AG04450 (cell line): ENCODE measurements at regions not wholly inside any gene's neighbourhood (a gene's known extent, or its start where the extent isn't known, plus 50 kb on each side); places are given as distances from the start of the nearest gene placed in this dataset.

Experiments used
- CTCF ChIA-PET: fragments of 300-600, 350-600 bp; formaldehyde crosslinking; extraction: SDS; loops from one replicate; lab custom pipeline; 2022; ENCODE audit warnings: antibody characterized with exemption, inconsistent platforms; lab: Charles Lee
- POLR2A ChIA-PET: fragments of 350-600 bp; formaldehyde crosslinking; extraction: SDS; loops from one replicate; lab custom pipeline; 2021; ENCODE audit warnings: antibody characterized with exemption, inconsistent platforms; lab: Yijun Ruan, JAX
- DNase-seq: peaks from one replicate; pipeline ENCODE4 v3.0.0-alpha.2; 2011; ENCODE audit warnings: low read depth, low spot score
- H3K27ac ChIP-seq: one replicate; pipeline ENCODE4 v1.5.1; 2012; ENCODE audit warnings: low read depth, low read length, control low read depth
- H3K27me3 ChIP-seq: one replicate; pipeline ENCODE4 v1.6.0; 2012; ENCODE audit warnings: low read length; ENCODE audit not compliant: control insufficient read depth, insufficient read depth
- H3K4me3 ChIP-seq: 2 replicates; pipeline ENCODE4 v1.5.1; 2011; ENCODE audit warnings: mild to moderate bottlenecking, low read depth, low read length, control low read depth
- H3K9me3 ChIP-seq: 2 replicates; pipeline ENCODE4 v1.5.1; 2012; ENCODE audit warnings: low read length; ENCODE audit not compliant: control insufficient read depth, insufficient read depth
- CTCF ChIP-seq: IDR thresholded peaks from 2 replicates; pipeline ENCODE4 v1.5.1; 2011; ENCODE audit warnings: low read depth, low read length, control low read depth, inconsistent platforms

DNA sequence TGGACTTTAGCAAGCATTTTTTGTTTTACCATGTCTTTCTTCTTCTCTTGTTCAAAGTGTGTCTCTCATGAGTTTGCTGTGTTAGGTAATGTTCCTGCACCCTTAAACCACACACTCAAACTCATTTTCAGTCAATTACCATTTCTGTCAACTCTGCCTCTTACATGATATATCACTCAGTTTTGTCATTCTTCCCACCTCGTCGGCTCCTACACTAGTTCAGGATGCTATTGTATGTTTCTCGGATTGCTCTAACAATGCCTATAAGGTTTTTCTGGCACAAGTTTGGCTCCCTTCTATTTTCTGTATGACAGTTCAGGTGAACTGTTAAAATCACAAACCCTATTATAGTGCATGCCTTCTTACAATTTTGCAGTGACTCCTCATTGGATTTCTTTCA lies 260.8 kb upstream of the NAV3 start:
- Histone ChIP-seq H3K9me3 (no peaks in the 10 kb centered on the region), H3K4me3 (no peak overlapping the region), H3K27ac (no peak overlapping the region), H3K27me3 (no peaks in the 10 kb centered on the region)
- ChIA-PET POLR2A (no interaction called here), CTCF (no interaction called here)
- no peak for DNase-seq
- TF ChIP-seq CTCF, result no peak

DNA sequence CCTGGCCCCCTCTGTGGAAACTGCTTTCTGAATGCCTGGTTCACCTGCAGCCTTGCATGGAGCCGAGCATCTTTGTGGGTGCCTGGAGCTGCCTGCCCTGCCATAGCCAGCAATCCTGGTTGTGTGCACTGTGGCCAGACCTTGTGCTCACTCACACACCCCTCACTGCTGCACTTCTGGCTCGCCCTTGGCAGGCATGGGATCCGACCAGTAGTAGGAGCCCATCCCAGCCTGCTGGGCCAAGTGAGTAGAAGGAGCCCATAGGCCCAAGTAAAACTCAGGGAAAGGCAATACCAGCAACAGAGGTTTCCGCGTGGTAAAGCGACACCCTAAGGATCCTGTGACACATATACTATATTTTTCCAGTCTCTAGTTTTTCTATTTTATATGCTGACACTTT lies 270.0 kb upstream of the NAV3 start:
- CTCF ChIA-PET, result no interaction called here
- H3K27ac ChIP-seq, result no peak overlapping the region
- no peaks in the 10 kb centered on the region for H3K27me3 ChIP-seq
- H3K4me3 ChIP-seq, result no peak overlapping the region
- POLR2A ChIA-PET, result no interaction called here
- TF ChIP-seq CTCF, result no peak
- no peak for DNase-seq
- H3K9me3 ChIP-seq, result no peaks in the 10 kb centered on the region

GRCh38 chr12:77559400-77560074 lies 271.2 kb upstream of the NAV3 start:
- no peak overlapping the region for H3K4me3 ChIP-seq
- ChIA-PET CTCF (no interaction called here), POLR2A (no interaction called here)
- H3K27me3 ChIP-seq, result no peaks in the 10 kb centered on the region
- no peaks in the 10 kb centered on the region for H3K9me3 ChIP-seq
- H3K27ac ChIP-seq, result no peak overlapping the region
- DNase-seq, result no peak
- no peak for TF ChIP-seq CTCF

DNA sequence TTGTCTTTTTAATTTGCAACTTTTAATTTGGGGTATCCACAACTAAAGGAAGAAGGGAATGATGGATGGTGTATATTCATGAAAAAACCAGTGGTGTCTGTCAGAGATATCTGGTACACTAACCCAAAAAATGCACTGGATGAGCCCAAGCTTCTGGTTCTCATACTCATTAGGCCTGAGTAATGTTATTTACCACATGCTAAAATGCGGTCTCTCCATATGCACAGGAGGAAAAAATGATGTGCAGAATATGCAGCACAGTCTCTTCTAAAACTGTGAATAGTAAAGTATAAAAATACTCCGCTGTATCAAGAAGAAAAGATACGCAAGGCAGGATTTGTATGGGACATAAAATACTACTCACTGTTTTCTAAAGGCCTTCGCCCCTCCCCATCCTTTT lies 275.6 kb upstream of the NAV3 start:
- H3K4me3 ChIP-seq, result no peak overlapping the region
- H3K27ac ChIP-seq, result no peak overlapping the region
- no peaks in the 10 kb centered on the region for H3K9me3 ChIP-seq
- H3K27me3 ChIP-seq, result no peaks in the 10 kb centered on the region
- DNase-seq, result no peak
- POLR2A ChIA-PET, result no interaction called here
- CTCF ChIA-PET, result no interaction called here
- TF ChIP-seq CTCF, result no peak

DNA sequence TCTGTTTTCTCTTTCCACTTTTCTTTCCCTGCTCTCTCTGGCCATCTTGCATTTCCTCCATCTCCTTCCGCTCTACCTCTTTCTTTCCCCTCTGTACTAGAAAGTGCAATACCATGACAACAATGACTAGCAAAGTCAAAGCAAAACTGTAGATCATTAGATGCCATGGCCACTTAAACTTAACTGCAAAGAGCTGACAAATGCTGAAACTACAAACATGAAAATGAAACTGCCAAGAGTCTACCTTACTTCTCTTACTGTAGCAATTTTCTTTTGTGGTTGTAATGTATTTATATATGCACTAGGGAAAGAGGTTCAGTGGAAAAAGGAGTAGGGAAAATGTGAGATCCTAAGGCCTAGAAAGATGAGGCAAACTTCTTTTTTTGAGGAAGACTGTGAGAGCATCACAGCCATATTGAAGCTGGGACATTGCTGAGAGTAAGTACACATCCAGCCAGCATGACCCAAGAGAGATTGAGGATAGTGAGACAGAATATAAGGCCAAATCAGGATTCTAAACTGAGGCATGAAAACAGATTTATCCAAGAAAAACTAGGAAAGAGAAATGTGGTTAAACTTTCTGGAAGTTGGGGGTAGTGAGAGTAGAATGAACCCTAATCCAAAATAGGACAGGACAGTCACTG lies 276.6 kb upstream of the NAV3 start:
- Histone ChIP-seq H3K27me3 (no peaks in the 10 kb centered on the region), H3K4me3 (no peak overlapping the region), H3K9me3 (no peaks in the 10 kb centered on the region), H3K27ac (no peak overlapping the region)
- TF ChIP-seq CTCF, result no peak
- CTCF ChIA-PET, result no interaction called here
- no peak for DNase-seq
- POLR2A ChIA-PET, result no interaction called here
